Endothelial cell of umbilical vein (primary cell): ENCODE measurements at regions not wholly inside any gene's neighbourhood (a gene's known extent, or its start where the extent isn't known, plus 50 kb on each side); places are given as distances from the start of the nearest gene placed in this dataset.

Source experiments
- FOS ChIP-seq: IDR thresholded peaks from 2 replicates; pipeline ENCODE4 v1.6.1; 2011; ENCODE audit warnings: mild to moderate bottlenecking, low read length, moderate library complexity, borderline replicate concordance; ENCODE audit not compliant: insufficient read depth
- JUN ChIP-seq: IDR thresholded peaks from 2 replicates; pipeline ENCODE4 v1.6.1; 2011; ENCODE audit warnings: borderline replicate concordance, low read depth; ENCODE audit not compliant: insufficient read length, insufficient read depth
- POLR2A ChIP-seq: IDR thresholded peaks from 2 replicates; pipeline ENCODE4 v1.6.1; 2012; ENCODE audit warnings: low read depth, mild to moderate bottlenecking, control low read depth, low read length
- POLR2AphosphoS5 ChIP-seq: IDR thresholded peaks from 2 replicates; pipeline ENCODE4 v1.6.1; 2012; ENCODE audit warnings: low read depth, mild to moderate bottlenecking, control low read depth, low read length, moderate library complexity; ENCODE audit not compliant: insufficient read depth
- TF ChIP-seq, protein P1 (sequence below), 2 donors: IDR thresholded peaks; 1 replicate in 1 of 2; 2 replicates in 1 of 2; pipeline ENCODE4 v1.5.1; 2011; ENCODE audit warnings: low read length in 2 of 2, mild to moderate bottlenecking in 2 of 2, moderate library complexity in 2 of 2, control low read depth in 1 of 2, inconsistent platforms in 1 of 2, low read depth in 1 of 2; ENCODE audit not compliant: insufficient read depth in 1 of 2; ENCODE audit errors: extremely low read depth in 1 of 2

DNA sequence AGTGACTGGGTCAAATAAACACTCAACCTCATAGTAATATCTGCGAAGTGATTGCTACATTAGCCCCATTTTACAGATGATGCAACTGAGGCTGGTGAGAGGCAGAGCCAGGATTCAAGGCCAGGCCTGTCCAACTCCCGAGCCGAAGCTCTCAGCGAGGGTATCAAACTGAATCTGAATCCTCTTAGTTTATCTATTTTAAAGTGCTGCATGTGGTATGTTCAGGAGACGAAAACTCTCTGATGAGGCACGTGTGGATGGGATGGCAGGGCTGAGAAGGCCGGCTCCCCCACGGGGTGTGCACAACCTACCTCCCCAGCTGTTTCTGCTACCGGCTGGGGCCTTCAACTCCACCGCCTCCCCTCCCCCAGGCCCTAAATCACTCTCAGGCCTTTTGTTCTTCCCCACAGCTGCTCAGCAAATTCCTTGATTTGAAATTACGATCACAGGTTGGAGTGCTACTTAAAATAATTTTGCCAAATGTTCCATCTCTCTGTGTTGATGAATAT lies 171.8 kb downstream of the TOMM20 start:
- TF ChIP-seq, protein P1, sequence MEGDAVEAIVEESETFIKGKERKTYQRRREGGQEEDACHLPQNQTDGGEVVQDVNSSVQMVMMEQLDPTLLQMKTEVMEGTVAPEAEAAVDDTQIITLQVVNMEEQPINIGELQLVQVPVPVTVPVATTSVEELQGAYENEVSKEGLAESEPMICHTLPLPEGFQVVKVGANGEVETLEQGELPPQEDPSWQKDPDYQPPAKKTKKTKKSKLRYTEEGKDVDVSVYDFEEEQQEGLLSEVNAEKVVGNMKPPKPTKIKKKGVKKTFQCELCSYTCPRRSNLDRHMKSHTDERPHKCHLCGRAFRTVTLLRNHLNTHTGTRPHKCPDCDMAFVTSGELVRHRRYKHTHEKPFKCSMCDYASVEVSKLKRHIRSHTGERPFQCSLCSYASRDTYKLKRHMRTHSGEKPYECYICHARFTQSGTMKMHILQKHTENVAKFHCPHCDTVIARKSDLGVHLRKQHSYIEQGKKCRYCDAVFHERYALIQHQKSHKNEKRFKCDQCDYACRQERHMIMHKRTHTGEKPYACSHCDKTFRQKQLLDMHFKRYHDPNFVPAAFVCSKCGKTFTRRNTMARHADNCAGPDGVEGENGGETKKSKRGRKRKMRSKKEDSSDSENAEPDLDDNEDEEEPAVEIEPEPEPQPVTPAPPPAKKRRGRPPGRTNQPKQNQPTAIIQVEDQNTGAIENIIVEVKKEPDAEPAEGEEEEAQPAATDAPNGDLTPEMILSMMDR (IDR thresholded peaks at IDR 0.05; ENCODE audit: extremely low read depth in 1 of 2, insufficient read depth in 1 of 2, low read depth in 1 of 2, low read length in 2 of 2): no peak
- TF ChIP-seq POLR2A: no peak
- TF ChIP-seq FOS: no peak
- no peak for TF ChIP-seq JUN
- no peak for TF ChIP-seq POLR2AphosphoS5
